ENCODE measurements at regions not wholly inside any gene's neighbourhood (a gene's known extent, or its start where the extent isn't known, plus 50 kb on each side); places are given as distances from the start of the nearest gene placed in this dataset.

GRCh38 chr5:109971968-109972367 lies 282.2 kb downstream of the MAN2A1 start:
- Mint-ChIP-seq H3K36me3 (ENCODE audit: low read depth) (no peaks in the 10 kb centered on the region), H3K4me3 (no peak overlapping the region), H3K9me3 (no peaks in the 10 kb centered on the region), H3K27ac (no peak overlapping the region), H3K27me3 (ENCODE audit: insufficient read depth) (no peaks in the 10 kb centered on the region), H3K4me1 (ENCODE audit: low read depth) (no peaks in the 10 kb centered on the region)
- DNase-seq, result no peak
- TF ChIP-seq, protein P1, sequence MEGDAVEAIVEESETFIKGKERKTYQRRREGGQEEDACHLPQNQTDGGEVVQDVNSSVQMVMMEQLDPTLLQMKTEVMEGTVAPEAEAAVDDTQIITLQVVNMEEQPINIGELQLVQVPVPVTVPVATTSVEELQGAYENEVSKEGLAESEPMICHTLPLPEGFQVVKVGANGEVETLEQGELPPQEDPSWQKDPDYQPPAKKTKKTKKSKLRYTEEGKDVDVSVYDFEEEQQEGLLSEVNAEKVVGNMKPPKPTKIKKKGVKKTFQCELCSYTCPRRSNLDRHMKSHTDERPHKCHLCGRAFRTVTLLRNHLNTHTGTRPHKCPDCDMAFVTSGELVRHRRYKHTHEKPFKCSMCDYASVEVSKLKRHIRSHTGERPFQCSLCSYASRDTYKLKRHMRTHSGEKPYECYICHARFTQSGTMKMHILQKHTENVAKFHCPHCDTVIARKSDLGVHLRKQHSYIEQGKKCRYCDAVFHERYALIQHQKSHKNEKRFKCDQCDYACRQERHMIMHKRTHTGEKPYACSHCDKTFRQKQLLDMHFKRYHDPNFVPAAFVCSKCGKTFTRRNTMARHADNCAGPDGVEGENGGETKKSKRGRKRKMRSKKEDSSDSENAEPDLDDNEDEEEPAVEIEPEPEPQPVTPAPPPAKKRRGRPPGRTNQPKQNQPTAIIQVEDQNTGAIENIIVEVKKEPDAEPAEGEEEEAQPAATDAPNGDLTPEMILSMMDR (IDR thresholded peaks at IDR 0.05), result no peak

GRCh38 chr5:109981979-109982378 lies 292.3 kb downstream of the MAN2A1 start:
- Mint-ChIP-seq H3K27ac (no peak overlapping the region), H3K4me3 (no peak overlapping the region), H3K9me3 (no peaks in the 10 kb centered on the region), H3K27me3 (ENCODE audit: insufficient read depth) (no peaks in the 10 kb centered on the region; the same call in 1 of the 2 replicates), H3K4me1 (ENCODE audit: low read depth) (no peaks in the 10 kb centered on the region), H3K36me3 (ENCODE audit: low read depth) (no peaks in the 10 kb centered on the region)
- TF ChIP-seq, protein P1 (IDR thresholded peaks at IDR 0.05), result no peak
- DNase-seq, result no peak

- no peaks in the 10 kb centered on the region for H3K4me1 Mint-ChIP-seq (ENCODE audit: low read depth)
- TF ChIP-seq, protein P1 (IDR thresholded peaks at IDR 0.05), result no peak
- H3K27ac Mint-ChIP-seq, result no peak overlapping the region
- H3K9me3 Mint-ChIP-seq, result no peaks in the 10 kb centered on the region
- H3K27me3 Mint-ChIP-seq (ENCODE audit: insufficient read depth), result no peaks in the 10 kb centered on the region; the same call in 1 of the 2 replicates
- no peak overlapping the region for H3K4me3 Mint-ChIP-seq
- no peaks in the 10 kb centered on the region for H3K36me3 Mint-ChIP-seq (ENCODE audit: low read depth)
- no peak for DNase-seq
Measured at GRCh38 chr5:109982966-109983534, 293.3 kb downstream of the MAN2A1 start.

DNA sequence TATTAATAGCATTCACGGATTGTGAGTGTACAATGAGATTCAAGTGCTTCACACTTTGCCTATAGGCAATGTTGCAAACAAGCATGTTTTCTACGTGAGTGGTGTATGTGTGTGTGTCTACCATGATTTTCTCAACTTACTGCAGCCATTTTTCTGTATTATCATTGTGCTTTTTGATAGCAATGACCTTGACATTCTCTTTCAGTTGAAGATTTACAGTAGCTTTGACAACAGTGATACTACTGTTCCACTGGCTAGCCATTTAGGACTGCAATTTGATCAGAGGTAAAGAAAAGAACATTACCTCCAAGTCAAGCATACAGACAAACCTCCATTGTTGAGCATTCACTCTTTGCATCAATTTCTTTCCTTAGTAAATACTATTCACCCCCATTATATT lies 297.0 kb downstream of the MAN2A1 start:
- TF ChIP-seq, protein P1 (IDR thresholded peaks at IDR 0.05), result no peak
- no peaks in the 10 kb centered on the region for H3K4me1 Mint-ChIP-seq (ENCODE audit: low read depth)
- DNase-seq, result no peak
- H3K27ac Mint-ChIP-seq, result no peak overlapping the region
- H3K9me3 Mint-ChIP-seq, result no peaks in the 10 kb centered on the region
- H3K36me3 Mint-ChIP-seq (ENCODE audit: low read depth), result no peaks in the 10 kb centered on the region
- H3K4me3 Mint-ChIP-seq, result no peak overlapping the region
- H3K27me3 Mint-ChIP-seq (ENCODE audit: insufficient read depth), result no peaks in the 10 kb centered on the region; the same call in 1 of the 2 replicates

DNA sequence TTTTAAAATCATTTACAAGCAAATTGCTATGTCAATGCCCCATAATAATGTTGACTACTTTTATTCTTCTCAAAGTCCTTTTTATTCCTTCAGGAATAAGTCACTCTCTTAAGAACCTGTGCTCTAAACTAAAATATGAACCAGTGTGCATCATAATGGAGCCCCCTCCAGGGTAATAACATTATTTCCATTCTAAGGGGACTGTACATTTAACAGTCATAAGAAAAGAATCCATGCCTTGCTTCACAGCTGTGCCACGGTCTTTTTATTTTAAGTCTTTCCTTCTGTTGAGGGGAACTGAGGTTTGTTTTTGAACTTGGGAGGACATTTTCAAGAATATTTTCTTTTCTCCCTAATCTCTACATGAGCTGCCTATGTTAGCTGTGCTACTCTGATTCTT lies 297.6 kb downstream of the MAN2A1 start:
- Mint-ChIP-seq H3K27ac (no peak overlapping the region), H3K4me3 (no peak overlapping the region), H3K36me3 (ENCODE audit: low read depth) (no peaks in the 10 kb centered on the region), H3K9me3 (peaks cover 4% of the 10 kb centered on the region; the same call in 1 of the 2 replicates), H3K27me3 (ENCODE audit: insufficient read depth) (no peaks in the 10 kb centered on the region; the same call in 1 of the 2 replicates), H3K4me1 (ENCODE audit: low read depth) (no peaks in the 10 kb centered on the region)
- TF ChIP-seq, protein P1 (IDR thresholded peaks at IDR 0.05), result no peak
- DNase-seq, result no peak

Measured in HFFc6 (cell line).